ENCODE measurements at regions not wholly inside any gene's neighbourhood (a gene's known extent, or its start where the extent isn't known, plus 50 kb on each side); places are given as distances from the start of the nearest gene placed in this dataset.

DNA sequence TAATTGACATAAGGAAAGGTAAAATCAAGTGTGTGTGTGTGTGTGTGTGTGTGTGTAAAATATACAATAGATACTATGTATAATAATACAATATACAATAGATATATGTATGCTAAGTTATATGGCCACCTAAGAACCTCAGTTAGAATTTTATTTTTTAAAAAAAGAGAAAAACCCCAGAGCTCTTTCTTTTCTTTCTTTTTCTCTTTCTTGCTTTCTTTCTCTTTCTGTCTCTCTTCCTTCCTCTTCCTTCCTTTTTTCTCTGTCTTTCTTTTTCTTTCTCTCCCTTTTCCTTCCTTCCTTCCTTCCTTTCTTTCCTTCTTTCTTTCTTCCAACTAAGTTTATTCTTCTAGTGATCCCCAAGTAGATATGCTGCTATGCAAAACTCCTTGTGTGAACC lies 64.6 kb upstream of the FN1 start:
- no peak overlapping the region for H3K27ac ChIP-seq
- TF ChIP-seq, protein P1, sequence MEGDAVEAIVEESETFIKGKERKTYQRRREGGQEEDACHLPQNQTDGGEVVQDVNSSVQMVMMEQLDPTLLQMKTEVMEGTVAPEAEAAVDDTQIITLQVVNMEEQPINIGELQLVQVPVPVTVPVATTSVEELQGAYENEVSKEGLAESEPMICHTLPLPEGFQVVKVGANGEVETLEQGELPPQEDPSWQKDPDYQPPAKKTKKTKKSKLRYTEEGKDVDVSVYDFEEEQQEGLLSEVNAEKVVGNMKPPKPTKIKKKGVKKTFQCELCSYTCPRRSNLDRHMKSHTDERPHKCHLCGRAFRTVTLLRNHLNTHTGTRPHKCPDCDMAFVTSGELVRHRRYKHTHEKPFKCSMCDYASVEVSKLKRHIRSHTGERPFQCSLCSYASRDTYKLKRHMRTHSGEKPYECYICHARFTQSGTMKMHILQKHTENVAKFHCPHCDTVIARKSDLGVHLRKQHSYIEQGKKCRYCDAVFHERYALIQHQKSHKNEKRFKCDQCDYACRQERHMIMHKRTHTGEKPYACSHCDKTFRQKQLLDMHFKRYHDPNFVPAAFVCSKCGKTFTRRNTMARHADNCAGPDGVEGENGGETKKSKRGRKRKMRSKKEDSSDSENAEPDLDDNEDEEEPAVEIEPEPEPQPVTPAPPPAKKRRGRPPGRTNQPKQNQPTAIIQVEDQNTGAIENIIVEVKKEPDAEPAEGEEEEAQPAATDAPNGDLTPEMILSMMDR (conservative IDR thresholded peaks at IDR 0.05), result no peak

GRCh38 chr2:215499331-215499730 lies 63.5 kb upstream of the FN1 start:
- no peak overlapping the region for H3K27ac ChIP-seq
- TF ChIP-seq, protein P1 (conservative IDR thresholded peaks at IDR 0.05), result no peak

DNA sequence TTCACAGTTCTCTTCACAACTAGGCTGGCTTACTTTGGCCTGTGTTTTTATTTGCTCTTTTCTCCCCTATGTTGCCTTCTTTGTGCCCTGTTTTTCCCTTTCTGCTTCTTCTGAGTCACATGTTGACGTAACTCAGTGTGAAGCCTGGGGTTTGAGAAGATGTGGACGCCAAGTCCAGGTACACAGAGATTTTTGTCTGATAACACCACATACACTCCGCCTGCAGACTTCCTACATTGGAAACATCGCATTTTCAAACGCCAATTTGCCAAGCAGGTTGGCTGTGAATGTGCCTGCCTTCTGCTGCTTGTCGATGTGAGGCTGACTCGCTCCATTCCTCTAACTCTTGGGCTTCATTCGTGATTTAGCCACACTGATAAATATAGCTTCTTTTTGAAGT lies 62.6 kb upstream of the FN1 start:
- TF ChIP-seq, protein P1 (conservative IDR thresholded peaks at IDR 0.05), result no peak
- no peak overlapping the region for H3K27ac ChIP-seq

DNA sequence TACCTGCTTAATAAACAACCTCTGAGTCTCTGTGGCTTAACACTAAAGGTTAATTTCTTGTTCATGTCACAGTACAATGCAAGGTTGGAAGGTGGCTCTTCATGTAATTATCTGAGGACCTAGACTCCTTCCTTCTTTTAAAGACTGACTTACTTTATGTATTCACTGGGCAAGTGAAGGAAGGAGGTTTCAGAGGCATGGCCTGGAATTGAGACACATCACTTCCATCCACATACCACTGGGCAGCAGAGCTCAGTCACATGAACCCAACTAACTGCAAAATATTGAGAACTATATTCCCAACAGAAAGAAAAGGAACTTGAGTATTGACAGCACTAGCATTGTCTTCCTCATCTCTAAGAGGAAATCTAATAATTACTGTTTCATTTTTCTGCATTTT lies 57.5 kb upstream of the FN1 start:
- TF ChIP-seq, protein P1 (conservative IDR thresholded peaks at IDR 0.05), result no peak
- H3K27ac ChIP-seq, result no peak overlapping the region

GRCh38 chr2:215489288-215489848 lies 53.5 kb upstream of the FN1 start:
- H3K27ac ChIP-seq, result no peak overlapping the region
- TF ChIP-seq, protein P1 (conservative IDR thresholded peaks at IDR 0.05), result no peak

DNA sequence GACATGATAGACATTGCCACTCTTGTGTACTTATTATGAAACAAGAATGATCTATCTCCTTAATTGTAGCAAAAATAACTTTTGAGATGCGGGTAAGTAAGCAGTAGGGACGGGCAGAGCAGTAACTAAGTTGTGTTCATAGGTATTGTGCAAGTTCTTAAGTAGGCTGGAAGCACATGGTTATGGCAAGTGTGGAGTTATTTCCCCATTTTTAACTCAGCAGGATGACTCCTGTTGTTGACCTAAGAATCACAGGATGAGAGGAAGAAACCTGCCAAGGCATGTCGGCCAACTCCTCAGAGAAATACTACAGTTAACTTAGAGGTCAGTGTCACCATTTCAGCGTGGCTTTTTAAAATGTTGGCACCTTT lies 51.1 kb upstream of the FN1 start:
- TF ChIP-seq, protein P1 (conservative IDR thresholded peaks at IDR 0.05), result no peak

GRCh38 chr2:215486291-215487001 lies 50.6 kb upstream of the FN1 start:
- TF ChIP-seq, protein P1 (conservative IDR thresholded peaks at IDR 0.05), result no peak
- no peak overlapping the region for H3K27ac ChIP-seq

More for the DNA sequence above, 51.1 kb upstream of the FN1 start:
- H3K27ac ChIP-seq, result no peak overlapping the region

All from VCaP (cell line).